HEK293T (cell line): ENCODE measurements at regions not wholly inside any gene's neighbourhood (a gene's known extent, or its start where the extent isn't known, plus 50 kb on each side); places are given as distances from the start of the nearest gene placed in this dataset.

Experiments
- ARNT ChIP-seq: fragments of 450-650 bp; IDR thresholded peaks from 2 replicates; pipeline ENCODE4 v1.6.1; 2017; ENCODE audit warnings: mild to moderate bottlenecking
- BHLHE40 ChIP-seq: fragments of 450-650 bp; IDR thresholded peaks from 2 replicates; pipeline ENCODE4 v1.6.1; 2016; ENCODE audit warnings: mild to moderate bottlenecking, moderate library complexity, borderline replicate concordance
- CTBP1 ChIP-seq: fragments of 450-650 bp; IDR thresholded peaks from 2 replicates; pipeline ENCODE4 v1.6.1; 2016; ENCODE audit warnings: borderline replicate concordance
- ELF4 ChIP-seq: fragments of 450-650 bp; IDR thresholded peaks from 2 replicates; pipeline ENCODE4 v1.6.1; 2017; ENCODE audit warnings: antibody characterized with exemption
- FOXA1 ChIP-seq: fragments of 450-650 bp; IDR thresholded peaks from 2 replicates; pipeline ENCODE4 v1.6.1; 2016; ENCODE audit warnings: mild to moderate bottlenecking
- FOXK2 ChIP-seq: fragments of 450-650 bp; IDR thresholded peaks from 2 replicates; pipeline ENCODE4 v1.6.1; 2016; ENCODE audit warnings: mild to moderate bottlenecking
- FOXM1 ChIP-seq: fragments of 450-650 bp; IDR thresholded peaks from 2 replicates; pipeline ENCODE4 v1.6.1; 2017; ENCODE audit warnings: mild to moderate bottlenecking, borderline replicate concordance
- HDGF ChIP-seq: fragments of 450-650 bp; IDR thresholded peaks from 2 replicates; pipeline ENCODE4 v1.6.1; 2017; ENCODE audit warnings: antibody characterized with exemption, borderline replicate concordance
- LEF1 ChIP-seq: fragments of 450-650 bp; IDR thresholded peaks from 2 replicates; pipeline ENCODE4 v1.6.1; 2017; ENCODE audit warnings: mild to moderate bottlenecking, borderline replicate concordance
- NFRKB ChIP-seq: fragments of 450-650 bp; IDR thresholded peaks from 2 replicates; pipeline ENCODE4 v1.6.1; 2016; ENCODE audit warnings: mild to moderate bottlenecking, moderate library complexity
- PKNOX1 ChIP-seq: fragments of 450-650 bp; IDR thresholded peaks from 2 replicates; pipeline ENCODE4 v1.6.1; 2016
- SP1 ChIP-seq: fragments of 450-650 bp; IDR thresholded peaks from 2 replicates; pipeline ENCODE4 v1.6.1; 2017
- SUZ12 ChIP-seq: fragments of 450-650 bp; IDR thresholded peaks from 2 replicates; pipeline ENCODE4 v1.6.1; 2016; ENCODE audit warnings: mild to moderate bottlenecking
- ZNF384 ChIP-seq: fragments of 450-650 bp; IDR thresholded peaks from 2 replicates; pipeline ENCODE4 v1.6.1; 2016

- TF ChIP-seq PKNOX1 (no peak), BHLHE40 (no peak), LEF1 (no peak), SUZ12 (no peak), CTBP1 (no peak), FOXM1 (no peak), HDGF (no peak), ELF4 (no peak), ARNT (no peak), FOXK2 (no peak), SP1 (no peak), NFRKB (no peak), ZNF384 (no peak), FOXA1 (no peak)
These were observed 59.0 kb upstream of the CD82 start for GRCh38 chr11:44506375-44507016.
